ENCODE measurements at regions not wholly inside any gene's neighbourhood (a gene's known extent, or its start where the extent isn't known, plus 50 kb on each side); places are given as distances from the start of the nearest gene placed in this dataset.

GRCh38 chr13:60990032-60990733, 425.5 kb downstream of the PCDH20 start:
- H3K9me3 ChIP-seq = no peaks in the 10 kb centered on the region
- no peaks in the 10 kb centered on the region for H3K36me3 ChIP-seq
- H3K4me1 ChIP-seq = peaks cover 12% of the 10 kb centered on the region
- no peak overlapping the region for H3K27ac ChIP-seq
- H3K27me3 ChIP-seq = no peaks in the 10 kb centered on the region
- no peak overlapping the region for H3K4me3 ChIP-seq
- H3K4me2 ChIP-seq = peak overlapping the region; percentile 47
- H3K9ac ChIP-seq = no peak overlapping the region
- no peak for TF ChIP-seq Cebpa-rat (IDR thresholded peaks at IDR 0.05)
- no peaks in the 10 kb centered on the region for H4K20me1 ChIP-seq

- Histone ChIP-seq H3K4me1 (peaks cover 12% of the 10 kb centered on the region), H3K27ac (no peak overlapping the region), H4K20me1 (no peaks in the 10 kb centered on the region), H3K36me3 (no peaks in the 10 kb centered on the region), H3K9ac (no peak overlapping the region), H3K27me3 (no peaks in the 10 kb centered on the region), H3K4me2 (no peak overlapping the region), H3K4me3 (no peak overlapping the region), H3K9me3 (0 out of 2 replicates have a peak, but pooled peaks cover under 1% of the 10 kb centered on the region)
- no peak for TF ChIP-seq Cebpa-rat (IDR thresholded peaks at IDR 0.05)
Observed at GRCh38 chr13:60986301-60986700, 429.3 kb downstream of the PCDH20 start.

- no peak overlapping the region for H3K4me3 ChIP-seq
- H3K27me3 ChIP-seq = no peaks in the 10 kb centered on the region
- TF ChIP-seq Cebpa-rat (IDR thresholded peaks at IDR 0.05) = no peak
- H4K20me1 ChIP-seq = no peaks in the 10 kb centered on the region
- H3K4me1 ChIP-seq = no peaks in the 10 kb centered on the region
- no peak overlapping the region for H3K9ac ChIP-seq
- H3K36me3 ChIP-seq = no peaks in the 10 kb centered on the region
- peaks cover 11% of the 10 kb centered on the region for H3K9me3 ChIP-seq
- no peak overlapping the region for H3K4me2 ChIP-seq
- H3K27ac ChIP-seq = no peak overlapping the region
Observed at GRCh38 chr13:60981407-60981806, 434.2 kb downstream of the PCDH20 start.

- no peak overlapping the region for H3K9ac ChIP-seq
- H3K4me3 ChIP-seq = no peak overlapping the region
- H3K9me3 ChIP-seq = peaks cover 11% of the 10 kb centered on the region
- H3K4me2 ChIP-seq = no peak overlapping the region
- TF ChIP-seq Cebpa-rat (IDR thresholded peaks at IDR 0.05) = no peak
- H3K4me1 ChIP-seq = no peaks in the 10 kb centered on the region
- H3K36me3 ChIP-seq = no peaks in the 10 kb centered on the region
- no peak overlapping the region for H3K27ac ChIP-seq
- H3K27me3 ChIP-seq = no peaks in the 10 kb centered on the region
- H4K20me1 ChIP-seq = no peaks in the 10 kb centered on the region
Observed at GRCh38 chr13:60976367-60976766, 439.3 kb downstream of the PCDH20 start.

- no peaks in the 10 kb centered on the region for H3K36me3 ChIP-seq
- H3K27me3 ChIP-seq = no peaks in the 10 kb centered on the region
- H3K9me3 ChIP-seq = no peaks in the 10 kb centered on the region
- no peak overlapping the region for H3K4me3 ChIP-seq
- no peak overlapping the region for H3K27ac ChIP-seq
- H3K9ac ChIP-seq = no peak overlapping the region
- no peak overlapping the region for H3K4me2 ChIP-seq
- H4K20me1 ChIP-seq = no peaks in the 10 kb centered on the region
- no peak for TF ChIP-seq Cebpa-rat (IDR thresholded peaks at IDR 0.05)
- H3K4me1 ChIP-seq = no peaks in the 10 kb centered on the region
Observed at GRCh38 chr13:60974296-60974695, 441.4 kb downstream of the PCDH20 start.

- no peak overlapping the region for H3K9ac ChIP-seq
- TF ChIP-seq Cebpa-rat (IDR thresholded peaks at IDR 0.05) = no peak
- H3K27me3 ChIP-seq = no peaks in the 10 kb centered on the region
- H3K36me3 ChIP-seq = no peaks in the 10 kb centered on the region
- H3K27ac ChIP-seq = no peak overlapping the region
- no peaks in the 10 kb centered on the region for H4K20me1 ChIP-seq
- no peak overlapping the region for H3K4me2 ChIP-seq
- H3K4me1 ChIP-seq = no peaks in the 10 kb centered on the region
- H3K4me3 ChIP-seq = no peak overlapping the region
- no peaks in the 10 kb centered on the region for H3K9me3 ChIP-seq
Observed at GRCh38 chr13:60973529-60973928, 442.1 kb downstream of the PCDH20 start.

GRCh38 chr13:60970736-60971135, 444.9 kb downstream of the PCDH20 start:
- no peak overlapping the region for H3K4me2 ChIP-seq
- no peaks in the 10 kb centered on the region for H3K9me3 ChIP-seq
- TF ChIP-seq Cebpa-rat (IDR thresholded peaks at IDR 0.05) = no peak

GRCh38 chr13:60969656-60970055, 446.0 kb downstream of the PCDH20 start:
- Histone ChIP-seq H3K4me3 (no peak overlapping the region), H3K4me2 (no peak overlapping the region), H3K27ac (no peak overlapping the region), H3K4me1 (no peaks in the 10 kb centered on the region), H3K27me3 (no peaks in the 10 kb centered on the region), H3K9ac (no peak overlapping the region), H3K36me3 (no peaks in the 10 kb centered on the region), H4K20me1 (no peaks in the 10 kb centered on the region), H3K9me3 (no peaks in the 10 kb centered on the region)
- no peak for TF ChIP-seq Cebpa-rat (IDR thresholded peaks at IDR 0.05)

More at GRCh38 chr13:60970736-60971135, 444.9 kb downstream of the PCDH20 start:
- Histone ChIP-seq H3K27me3 (no peaks in the 10 kb centered on the region), H3K36me3 (no peaks in the 10 kb centered on the region), H3K4me1 (no peaks in the 10 kb centered on the region), H3K4me3 (no peak overlapping the region), H4K20me1 (no peaks in the 10 kb centered on the region), H3K27ac (no peak overlapping the region), H3K9ac (no peak overlapping the region)

GRCh38 chr13:60959427-60959826, 456.2 kb downstream of the PCDH20 start:
- TF ChIP-seq Cebpa-rat (IDR thresholded peaks at IDR 0.05) = no peak
- no peak overlapping the region for H3K9ac ChIP-seq
- H3K27me3 ChIP-seq = no peaks in the 10 kb centered on the region
- no peaks in the 10 kb centered on the region for H3K4me1 ChIP-seq
- H3K36me3 ChIP-seq = no peaks in the 10 kb centered on the region
- H4K20me1 ChIP-seq = no peaks in the 10 kb centered on the region
- H3K27ac ChIP-seq = no peak overlapping the region
- no peak overlapping the region for H3K4me3 ChIP-seq
- no peak overlapping the region for H3K4me2 ChIP-seq
- H3K9me3 ChIP-seq = no peaks in the 10 kb centered on the region

GRCh38 chr13:60957816-60958215, 457.8 kb downstream of the PCDH20 start:
- Histone ChIP-seq H4K20me1 (no peaks in the 10 kb centered on the region), H3K4me2 (no peak overlapping the region), H3K9ac (no peak overlapping the region), H3K9me3 (no peaks in the 10 kb centered on the region), H3K27ac (no peak overlapping the region), H3K4me1 (no peaks in the 10 kb centered on the region), H3K27me3 (no peaks in the 10 kb centered on the region), H3K4me3 (no peak overlapping the region), H3K36me3 (no peaks in the 10 kb centered on the region)
- no peak for TF ChIP-seq Cebpa-rat (IDR thresholded peaks at IDR 0.05)

- H3K4me2 ChIP-seq = no peak overlapping the region
- no peaks in the 10 kb centered on the region for H3K27me3 ChIP-seq
- TF ChIP-seq Cebpa-rat (IDR thresholded peaks at IDR 0.05) = no peak
Observed at GRCh38 chr13:60945396-60945795, 470.3 kb downstream of the PCDH20 start.

More at GRCh38 chr13:60945396-60945795, 470.3 kb downstream of the PCDH20 start:
- H3K36me3 ChIP-seq = no peaks in the 10 kb centered on the region
- no peak overlapping the region for H3K4me3 ChIP-seq
- H3K9me3 ChIP-seq = no peaks in the 10 kb centered on the region
- H3K9ac ChIP-seq = no peak overlapping the region
- no peaks in the 10 kb centered on the region for H3K4me1 ChIP-seq
- H3K27ac ChIP-seq = no peak overlapping the region
- no peaks in the 10 kb centered on the region for H4K20me1 ChIP-seq

Data from BLaER1 (cell line).